HG03159 (cell line): ENCODE measurements at regions not wholly inside any gene's neighbourhood (a gene's known extent, or its start where the extent isn't known, plus 50 kb on each side); places are given as distances from the start of the nearest gene placed in this dataset.

Source experiments
- ATAC-seq: cut with Tn5 transposase; IDR thresholded peaks from one replicate; pipeline ENCODE4 v1.9.1; 2021; ENCODE audit warnings: mild to moderate bottlenecking, moderate library complexity; ENCODE audit not compliant: unreplicated experiment

- ATAC-seq = no peak
These were observed 1048.5 kb downstream of the SLC6A15 start for GRCh38 chr12:83864054-83864453.

- ATAC-seq = no peak
These were observed 1053.6 kb downstream of the SLC6A15 start for GRCh38 chr12:83859021-83859420.

- no peak for ATAC-seq
These were observed 1055.8 kb downstream of the SLC6A15 start for GRCh38 chr12:83856803-83857202.

GRCh38 chr12:83850531-83850930 is 1062.1 kb downstream of the SLC6A15 start:
- ATAC-seq = no peak

GRCh38 chr12:83848702-83849101 is 1063.9 kb downstream of the SLC6A15 start:
- ATAC-seq = no peak

GRCh38 chr12:83843541-83843940 is 1069.1 kb downstream of the SLC6A15 start:
- no peak for ATAC-seq

- ATAC-seq = no peak
These were observed 1071.0 kb downstream of the SLC6A15 start for GRCh38 chr12:83841620-83842019.

GRCh38 chr12:83827860-83828259 is 1084.7 kb downstream of the SLC6A15 start:
- no peak for ATAC-seq

- no peak for ATAC-seq
These were observed 1085.4 kb downstream of the SLC6A15 start for GRCh38 chr12:83827193-83827592.

GRCh38 chr12:83826112-83826511 is 1086.5 kb downstream of the SLC6A15 start:
- peak; percentile 81 for ATAC-seq

GRCh38 chr12:83823386-83824045 is 1089.1 kb downstream of the SLC6A15 start:
- ATAC-seq = peak; percentile 85

GRCh38 chr12:83821967-83822366 is 1090.6 kb downstream of the SLC6A15 start:
- no peak for ATAC-seq

GRCh38 chr12:83818881-83819280 is 1093.7 kb downstream of the SLC6A15 start:
- no peak for ATAC-seq

GRCh38 chr12:83817730-83818129 is 1094.9 kb downstream of the SLC6A15 start:
- no peak for ATAC-seq

- ATAC-seq = no peak
These were observed 1104.0 kb downstream of the SLC6A15 start for GRCh38 chr12:83808591-83808990.

- ATAC-seq = no peak
These were observed 1104.7 kb downstream of the SLC6A15 start for GRCh38 chr12:83807871-83808270.

- no peak for ATAC-seq
These were observed 1106.7 kb downstream of the SLC6A15 start for GRCh38 chr12:83805873-83806272.

- ATAC-seq = no peak
These were observed 1107.3 kb downstream of the SLC6A15 start for GRCh38 chr12:83805156-83805772.

- no peak for ATAC-seq
These were observed 1110.6 kb downstream of the SLC6A15 start for GRCh38 chr12:83801972-83802371.

- ATAC-seq = no peak
These were observed 1112.6 kb downstream of the SLC6A15 start for GRCh38 chr12:83800022-83800421.

GRCh38 chr12:83796531-83796930 is 1109.8 kb downstream of the TMTC2 start:
- ATAC-seq = no peak

- ATAC-seq = no peak
These were observed 1106.9 kb downstream of the TMTC2 start for GRCh38 chr12:83793616-83794015.
